Prostate gland (tissue), 2 donors: ENCODE measurements at regions not wholly inside any gene's neighbourhood (a gene's known extent, or its start where the extent isn't known, plus 50 kb on each side); places are given as distances from the start of the nearest gene placed in this dataset.

ENCODE experiments used
- CTCF ChIP-seq, 4 experiments: fragments of 200-600 bp in 2 of 4; fragments of 450-650 bp in 2 of 4; sonication (generic) in 2 of 4; IDR thresholded peaks; 1 replicate in 3 of 4; 2 replicates in 1 of 4; pipeline ENCODE4 v1.5.1; 2016 to 2019; ENCODE audit warnings: antibody characterized with exemption in 4 of 4, mild to moderate bottlenecking in 2 of 4, moderate library complexity in 2 of 4
- POLR2A ChIP-seq: fragments of 450-650 bp; IDR thresholded peaks from one replicate; pipeline ENCODE4 v1.6.1; 2016; ENCODE audit warnings: antibody characterized with exemption, mild to moderate bottlenecking

- TF ChIP-seq CTCF (IDR thresholded peaks at IDR 0.05) (no peak), POLR2A (no peak)
These were observed 213.7 kb downstream of the B3GLCT start for GRCh38 chr13:31413516-31413915.
